ENCODE measurements at regions not wholly inside any gene's neighbourhood (a gene's known extent, or its start where the extent isn't known, plus 50 kb on each side); places are given as distances from the start of the nearest gene placed in this dataset.

DNA sequence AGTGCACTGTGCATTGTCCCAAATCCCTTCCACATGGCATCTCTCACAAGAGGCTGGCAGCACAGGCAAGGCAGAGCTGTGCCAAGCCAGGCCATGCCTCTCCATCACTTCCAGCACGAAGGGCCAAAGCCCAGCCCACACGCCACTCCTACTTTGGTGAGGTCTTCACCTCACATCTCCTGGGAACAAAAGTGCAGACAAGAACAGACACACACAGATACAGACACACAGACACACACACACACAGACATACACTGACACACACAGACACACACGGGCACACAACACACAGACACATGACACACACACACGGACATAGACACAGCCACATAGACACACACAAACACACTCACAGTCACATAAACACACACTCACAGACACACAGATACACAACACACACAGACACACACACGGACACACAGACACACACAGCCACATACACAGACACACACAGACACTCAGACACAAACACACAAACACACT, 233.3 kb downstream of the UACA start:
- Mint-ChIP-seq H3K4me3 (ENCODE audit: unreplicated experiment) (no peak overlapping the region), H3K27me3 (ENCODE audit: unreplicated experiment) (no peaks in the 10 kb centered on the region), H3K4me1 (ENCODE audit: low read depth, unreplicated experiment) (peaks cover 32% of the 10 kb centered on the region), H3K9me3 (ENCODE audit: unreplicated experiment) (peaks cover 3% of the 10 kb centered on the region), H3K27ac (ENCODE audit: unreplicated experiment) (no peak overlapping the region), H3K36me3 (ENCODE audit: unreplicated experiment) (no peaks in the 10 kb centered on the region)
- TF ChIP-seq, protein P1, sequence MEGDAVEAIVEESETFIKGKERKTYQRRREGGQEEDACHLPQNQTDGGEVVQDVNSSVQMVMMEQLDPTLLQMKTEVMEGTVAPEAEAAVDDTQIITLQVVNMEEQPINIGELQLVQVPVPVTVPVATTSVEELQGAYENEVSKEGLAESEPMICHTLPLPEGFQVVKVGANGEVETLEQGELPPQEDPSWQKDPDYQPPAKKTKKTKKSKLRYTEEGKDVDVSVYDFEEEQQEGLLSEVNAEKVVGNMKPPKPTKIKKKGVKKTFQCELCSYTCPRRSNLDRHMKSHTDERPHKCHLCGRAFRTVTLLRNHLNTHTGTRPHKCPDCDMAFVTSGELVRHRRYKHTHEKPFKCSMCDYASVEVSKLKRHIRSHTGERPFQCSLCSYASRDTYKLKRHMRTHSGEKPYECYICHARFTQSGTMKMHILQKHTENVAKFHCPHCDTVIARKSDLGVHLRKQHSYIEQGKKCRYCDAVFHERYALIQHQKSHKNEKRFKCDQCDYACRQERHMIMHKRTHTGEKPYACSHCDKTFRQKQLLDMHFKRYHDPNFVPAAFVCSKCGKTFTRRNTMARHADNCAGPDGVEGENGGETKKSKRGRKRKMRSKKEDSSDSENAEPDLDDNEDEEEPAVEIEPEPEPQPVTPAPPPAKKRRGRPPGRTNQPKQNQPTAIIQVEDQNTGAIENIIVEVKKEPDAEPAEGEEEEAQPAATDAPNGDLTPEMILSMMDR (IDR thresholded peaks at IDR 0.05; ENCODE audit: partially characterized antibody, unreplicated experiment): no peak
- DNase-seq: no peak

DNA sequence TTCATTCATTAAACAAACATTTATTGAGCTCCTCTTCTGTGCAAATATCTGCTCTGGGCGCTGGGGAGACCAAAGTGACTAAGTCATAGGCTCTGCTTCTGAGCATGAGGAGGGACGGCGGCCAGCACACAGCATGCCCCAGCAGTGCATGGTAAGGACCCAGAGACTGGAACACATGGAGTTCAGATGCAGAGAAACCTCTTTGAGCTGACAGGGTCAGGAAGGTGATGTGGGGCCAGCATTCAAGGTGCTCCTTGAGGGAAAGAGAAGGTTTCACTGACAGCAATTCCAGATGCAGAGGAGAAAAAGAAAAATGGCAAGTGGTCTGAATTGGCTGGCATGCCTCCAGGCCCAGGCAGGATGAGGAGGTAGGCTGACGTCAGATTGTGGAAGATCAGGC, 234.5 kb downstream of the UACA start:
- Mint-ChIP-seq H3K4me1 (ENCODE audit: low read depth, unreplicated experiment) (peaks cover 35% of the 10 kb centered on the region), H3K27me3 (ENCODE audit: unreplicated experiment) (no peaks in the 10 kb centered on the region), H3K36me3 (ENCODE audit: unreplicated experiment) (no peaks in the 10 kb centered on the region), H3K4me3 (ENCODE audit: unreplicated experiment) (no peak overlapping the region), H3K27ac (ENCODE audit: unreplicated experiment) (no peak overlapping the region), H3K9me3 (ENCODE audit: unreplicated experiment) (peaks cover 3% of the 10 kb centered on the region)
- DNase-seq: no peak
- TF ChIP-seq, protein P1 (IDR thresholded peaks at IDR 0.05; ENCODE audit: partially characterized antibody, unreplicated experiment): no peak

DNA sequence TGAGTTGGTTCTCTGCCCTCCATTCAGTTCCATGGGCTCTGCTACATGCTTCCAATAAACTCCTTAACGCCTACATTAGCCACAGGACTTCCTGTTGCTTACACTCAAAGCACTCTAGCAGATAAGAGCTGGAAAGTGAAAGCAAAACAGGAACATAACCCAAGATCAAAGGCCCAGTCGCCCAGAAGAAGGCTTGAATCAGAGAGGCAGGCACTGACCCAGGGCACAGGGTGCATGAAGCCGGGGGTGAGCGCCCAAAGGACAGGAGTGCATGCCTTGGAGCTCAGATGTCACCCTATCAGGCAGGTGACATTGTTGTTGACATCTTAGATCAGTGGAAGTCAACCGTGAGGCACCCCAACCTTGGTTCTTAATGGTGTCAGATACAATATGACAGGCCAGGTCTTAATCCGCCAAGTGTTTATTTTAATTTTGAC, 235.1 kb downstream of the UACA start:
- Mint-ChIP-seq H3K36me3 (ENCODE audit: unreplicated experiment) (no peaks in the 10 kb centered on the region), H3K9me3 (ENCODE audit: unreplicated experiment) (peaks cover 2% of the 10 kb centered on the region), H3K4me3 (ENCODE audit: unreplicated experiment) (no peak overlapping the region), H3K27me3 (ENCODE audit: unreplicated experiment) (no peaks in the 10 kb centered on the region), H3K4me1 (ENCODE audit: low read depth, unreplicated experiment) (peaks cover 39% of the 10 kb centered on the region), H3K27ac (ENCODE audit: unreplicated experiment) (no peak overlapping the region)
- TF ChIP-seq, protein P1 (IDR thresholded peaks at IDR 0.05; ENCODE audit: partially characterized antibody, unreplicated experiment): no peak
- DNase-seq: no peak

DNA sequence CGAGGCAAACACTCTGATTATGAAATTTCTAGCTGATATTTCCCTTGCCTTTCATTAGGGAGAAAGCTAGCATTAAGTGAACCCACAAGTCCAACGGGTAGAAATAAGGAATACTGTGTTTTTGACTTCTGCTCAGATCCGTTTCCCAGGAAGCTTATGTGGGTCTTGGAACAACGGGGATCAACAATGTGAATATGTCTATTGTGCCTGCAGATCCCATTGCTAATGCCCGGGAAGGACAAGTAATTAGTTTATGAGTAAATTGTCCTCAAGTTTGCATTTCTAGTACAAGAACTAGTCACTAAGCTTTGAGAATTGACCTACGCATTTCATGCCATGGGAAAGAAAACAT, 236.4 kb downstream of the UACA start:
- Mint-ChIP-seq H3K9me3 (ENCODE audit: unreplicated experiment) (no peaks in the 10 kb centered on the region), H3K27me3 (ENCODE audit: unreplicated experiment) (no peaks in the 10 kb centered on the region), H3K4me3 (ENCODE audit: unreplicated experiment) (no peak overlapping the region), H3K27ac (ENCODE audit: unreplicated experiment) (peak overlapping the region; percentile 91), H3K36me3 (ENCODE audit: unreplicated experiment) (no peaks in the 10 kb centered on the region), H3K4me1 (ENCODE audit: low read depth, unreplicated experiment) (peaks cover 43% of the 10 kb centered on the region)
- DNase-seq: no peak
- TF ChIP-seq, protein P1 (IDR thresholded peaks at IDR 0.05; ENCODE audit: partially characterized antibody, unreplicated experiment): no peak

DNA sequence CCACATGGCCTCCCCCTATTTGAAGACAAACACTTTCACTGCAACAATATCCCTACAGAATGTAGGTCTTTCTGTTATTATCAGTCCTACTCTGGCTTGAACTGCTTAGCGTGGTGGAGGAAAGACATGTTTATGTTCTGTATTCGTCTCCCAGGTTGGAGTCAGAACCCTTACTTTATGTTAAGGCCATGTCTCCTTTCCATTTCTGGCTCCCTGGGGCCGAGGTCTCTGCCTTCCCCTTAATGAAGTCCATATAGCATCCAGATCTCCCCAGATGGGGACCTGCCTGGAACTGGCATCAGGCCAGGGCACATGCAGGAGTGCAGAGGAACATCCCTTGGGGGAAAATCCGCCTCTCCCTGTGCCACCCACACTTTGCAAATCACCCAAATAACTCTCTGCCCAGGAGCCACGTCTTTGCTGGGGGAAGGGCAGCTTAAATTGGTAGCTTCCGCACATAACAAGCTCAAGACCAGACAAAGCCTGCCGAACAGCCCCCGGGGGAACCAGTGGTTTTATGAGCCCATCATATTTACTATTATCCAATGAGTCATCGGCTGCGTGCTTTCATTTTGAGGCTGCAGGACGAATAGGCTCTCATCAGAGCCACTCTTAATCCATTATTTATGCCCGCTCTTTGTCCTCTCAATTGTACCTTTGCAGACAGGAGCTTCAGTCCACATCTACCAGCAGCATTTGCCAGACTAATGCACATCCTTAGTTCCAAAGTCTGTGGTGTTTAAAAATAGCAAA, 237.0 kb downstream of the UACA start:
- peaks cover 46% of the 10 kb centered on the region for H3K4me1 Mint-ChIP-seq (ENCODE audit: low read depth, unreplicated experiment)
- H3K36me3 Mint-ChIP-seq (ENCODE audit: unreplicated experiment): no peaks in the 10 kb centered on the region
- TF ChIP-seq, protein P1 (IDR thresholded peaks at IDR 0.05; ENCODE audit: partially characterized antibody, unreplicated experiment): no peak
- peak; percentile 72 for DNase-seq
- no peaks in the 10 kb centered on the region for H3K9me3 Mint-ChIP-seq (ENCODE audit: unreplicated experiment)
- H3K27me3 Mint-ChIP-seq (ENCODE audit: unreplicated experiment): peaks cover 3% of the 10 kb centered on the region
- H3K4me3 Mint-ChIP-seq (ENCODE audit: unreplicated experiment): peak overlapping the region; percentile 50
- H3K27ac Mint-ChIP-seq (ENCODE audit: unreplicated experiment): peak overlapping the region; percentile 91
